OCI-LY3 (cell line): ENCODE measurements at regions not wholly inside any gene's neighbourhood (a gene's known extent, or its start where the extent isn't known, plus 50 kb on each side); places are given as distances from the start of the nearest gene placed in this dataset.

Experiments
- H2AFZ ChIP-seq: fragments of 200-600, 300-600 bp; shearing (Covaris generic); 2 replicates; pipeline ENCODE4 v1.6.0; 2014; ENCODE audit warnings: antibody characterized with exemption, low read depth, low read length
- H3K27ac ChIP-seq: fragments of 200-600, 300-600 bp; sonication (generic); 2 replicates; pipeline ENCODE4 v1.5.1; 2014; ENCODE audit warnings: mild to moderate bottlenecking, low read length, moderate library complexity, mixed read lengths
- H3K27me3 ChIP-seq: fragments of 200-600, 300-600 bp; sonication (generic); 2 replicates; pipeline ENCODE4 v1.6.1; 2014; ENCODE audit warnings: low read depth, low read length, mixed read lengths
- H3K36me3 ChIP-seq: fragments of 200-600, 300-600 bp; sonication (generic); replicated peaks from 2 replicates; pipeline ENCODE3; 2014; ENCODE audit warnings: low read depth, low read length, mixed read lengths
- H3K4me1 ChIP-seq: fragments of 300-600, 200-600 bp; sonication (generic); 2 replicates; pipeline ENCODE4 v1.6.1; 2014; ENCODE audit warnings: low read length, mixed read lengths
- H3K4me2 ChIP-seq: fragments of 200-600, 300-600 bp; sonication (generic); 2 replicates; pipeline ENCODE4 v1.6.1; 2014; ENCODE audit warnings: low read length, mixed read lengths
- H3K4me3 ChIP-seq: fragments of 300-600, 200-600 bp; sonication (generic); 2 replicates; pipeline ENCODE4 v1.5.1; 2014; ENCODE audit warnings: antibody characterized with exemption, mild to moderate bottlenecking, low read length, moderate library complexity
- H3K79me2 ChIP-seq: fragments of 300-600, 200-600 bp; shearing (Covaris generic); 2 replicates; pipeline ENCODE4 v1.6.1; 2014; ENCODE audit warnings: mild to moderate bottlenecking, low read length, mixed read lengths
- H3K9ac ChIP-seq: fragments of 300-600, 200-600 bp; shearing (Covaris generic); 2 replicates; pipeline ENCODE4 v1.6.0; 2014; ENCODE audit warnings: mild to moderate bottlenecking, low read length, moderate library complexity
- H3K9me3 ChIP-seq: fragments of 200-600, 300-600 bp; shearing (Covaris generic); 2 replicates; pipeline ENCODE4 v1.6.1; 2014; ENCODE audit warnings: low read length, mixed read lengths; ENCODE audit not compliant: insufficient read depth
- H4K20me1 ChIP-seq: fragments of 200-600, 300-600 bp; sonication (generic); 2 replicates; pipeline ENCODE4 v1.6.1; 2016; ENCODE audit warnings: low read length, mixed read lengths; ENCODE audit not compliant: insufficient read depth
- CTCF ChIP-seq: fragments of 200-600, 300-600 bp; sonication (generic); IDR thresholded peaks from 2 replicates; pipeline ENCODE4 v1.5.1; 2014; ENCODE audit warnings: antibody characterized with exemption, low read length, low read depth
- EZH2phosphoT487 ChIP-seq: fragments of 200-600 bp; shearing (Covaris generic); IDR thresholded peaks from 2 replicates; pipeline ENCODE4 v1.6.1; 2018; ENCODE audit warnings: antibody characterized with exemption, mixed run types, low read depth

DNA sequence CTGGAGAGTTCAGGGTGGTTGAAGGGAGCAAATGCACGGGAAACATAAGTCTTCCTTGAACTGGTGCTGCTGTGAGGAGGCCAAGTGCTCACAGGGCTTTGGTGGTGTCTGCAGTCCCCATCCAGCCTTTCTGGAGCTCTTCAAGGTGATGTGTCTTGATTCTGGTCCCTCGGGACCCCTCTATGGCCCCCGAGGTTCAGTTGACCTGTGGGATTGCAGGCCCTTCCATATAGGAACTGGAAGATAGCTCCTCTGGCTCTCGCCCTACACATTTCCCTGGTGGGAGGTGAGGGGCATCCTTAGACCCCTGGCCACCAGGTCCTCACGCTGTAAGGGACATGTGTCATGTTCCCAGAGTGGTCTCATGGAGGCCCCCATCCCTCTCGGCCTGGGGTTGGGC is 191.8 kb downstream of the GADD45G start:
- no peak overlapping the region for H3K4me3 ChIP-seq
- TF ChIP-seq CTCF (no peak), EZH2phosphoT487 (no peak)
- peaks cover 28% of the 10 kb centered on the region for H3K4me1 ChIP-seq
- H2AFZ ChIP-seq = no peak overlapping the region
- H3K9me3 ChIP-seq = no peaks in the 10 kb centered on the region
- H3K27ac ChIP-seq = no peak overlapping the region
- no peaks in the 10 kb centered on the region for H4K20me1 ChIP-seq
- no peak overlapping the region for H3K4me2 ChIP-seq
- no peak overlapping the region for H3K9ac ChIP-seq
- H3K79me2 ChIP-seq = no peaks in the 10 kb centered on the region
- H3K36me3 ChIP-seq = no peaks in the 10 kb centered on the region
- no peaks in the 10 kb centered on the region for H3K27me3 ChIP-seq

- H3K27ac ChIP-seq = no peak overlapping the region
- H3K36me3 ChIP-seq = no peaks in the 10 kb centered on the region
- H3K4me3 ChIP-seq = no peak overlapping the region
- TF ChIP-seq CTCF (no peak), EZH2phosphoT487 (no peak)
- no peak overlapping the region for H2AFZ ChIP-seq
- no peak overlapping the region for H3K9ac ChIP-seq
- 0 out of 2 replicates have a peak, but pooled peaks cover 2% of the 10 kb centered on the region for H3K27me3 ChIP-seq
- no peaks in the 10 kb centered on the region for H4K20me1 ChIP-seq
- no peak overlapping the region for H3K4me2 ChIP-seq
- peaks cover 26% of the 10 kb centered on the region for H3K4me1 ChIP-seq
- H3K79me2 ChIP-seq = no peaks in the 10 kb centered on the region
- H3K9me3 ChIP-seq = no peaks in the 10 kb centered on the region
These were observed 192.4 kb downstream of the GADD45G start for GRCh38 chr9:89797255-89797654.

- no peak overlapping the region for H3K4me3 ChIP-seq
- H3K79me2 ChIP-seq = no peaks in the 10 kb centered on the region
- H3K36me3 ChIP-seq = no peaks in the 10 kb centered on the region
- no peaks in the 10 kb centered on the region for H4K20me1 ChIP-seq
- no peak overlapping the region for H2AFZ ChIP-seq
- H3K4me1 ChIP-seq = peaks cover 19% of the 10 kb centered on the region
- no peaks in the 10 kb centered on the region for H3K9me3 ChIP-seq
- H3K27me3 ChIP-seq = 0 out of 2 replicates have a peak, but pooled peaks cover 2% of the 10 kb centered on the region
- no peak for TF ChIP-seq CTCF
- no peak for TF ChIP-seq EZH2phosphoT487
- H3K27ac ChIP-seq = no peak overlapping the region
- no peak overlapping the region for H3K4me2 ChIP-seq
- no peak overlapping the region for H3K9ac ChIP-seq
These were observed 193.2 kb downstream of the GADD45G start for GRCh38 chr9:89797937-89798455.

DNA sequence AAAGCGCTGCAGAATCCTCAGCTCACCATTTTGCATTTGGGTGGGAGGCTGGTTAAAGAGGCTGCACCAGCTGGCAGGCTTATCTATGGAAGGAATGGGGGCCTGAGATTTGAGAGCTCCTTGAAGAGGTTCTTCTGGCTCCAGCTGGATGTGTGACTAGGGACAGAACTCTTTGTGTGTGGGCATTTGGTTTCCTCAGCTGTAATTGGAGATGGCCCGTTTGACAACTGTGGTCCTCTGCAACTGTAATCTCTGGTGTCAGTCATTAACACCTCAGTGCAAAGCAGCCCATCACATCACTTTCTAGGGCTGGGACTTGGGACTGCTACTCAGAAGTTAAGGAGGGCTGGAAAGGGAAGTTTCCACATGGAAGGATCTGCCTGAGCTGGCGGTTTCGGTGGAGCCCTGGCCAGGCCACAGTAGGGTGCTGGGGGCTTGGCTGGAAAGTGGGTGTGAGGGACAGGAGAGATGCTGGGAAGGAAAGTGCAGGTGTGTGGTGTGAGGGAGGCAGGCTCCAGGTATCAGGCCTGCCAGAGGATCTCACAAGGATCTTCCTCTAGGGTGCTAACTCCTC is 193.8 kb downstream of the GADD45G start:
- Histone ChIP-seq H3K9me3 (no peaks in the 10 kb centered on the region), H3K27ac (no peak overlapping the region), H3K27me3 (0 out of 2 replicates have a peak, but pooled peaks cover 2% of the 10 kb centered on the region), H3K79me2 (no peaks in the 10 kb centered on the region), H3K9ac (no peak overlapping the region), H3K36me3 (no peaks in the 10 kb centered on the region), H3K4me1 (peaks cover 15% of the 10 kb centered on the region), H2AFZ (no peak overlapping the region), H4K20me1 (no peaks in the 10 kb centered on the region), H3K4me3 (no peak overlapping the region), H3K4me2 (no peak overlapping the region)
- TF ChIP-seq CTCF = no peak
- TF ChIP-seq EZH2phosphoT487 = no peak
